Femur (tissue), 1 donor: ENCODE measurements at regions not wholly inside any gene's neighbourhood (a gene's known extent, or its start where the extent isn't known, plus 50 kb on each side); places are given as distances from the start of the nearest gene placed in this dataset.

Experiments used
- DNase-seq: peaks from one replicate; pipeline ENCODE4 v3.0.0-alpha.2; 2017

GRCh38 chr2:164288235-164288634 lies 333.0 kb downstream of the GRB14 start:
- DNase-seq: no peak

GRCh38 chr2:164287056-164287455 lies 334.2 kb downstream of the GRB14 start:
- no peak for DNase-seq

- no peak for DNase-seq
Observed at GRCh38 chr2:164285576-164285975, 335.7 kb downstream of the GRB14 start.

- DNase-seq: no peak
Observed at GRCh38 chr2:164281896-164282295, 339.4 kb downstream of the GRB14 start.

GRCh38 chr2:164275659-164276058 lies 345.6 kb downstream of the GRB14 start:
- no peak for DNase-seq

- DNase-seq: no peak
Observed at GRCh38 chr2:164260506-164260905, 360.8 kb downstream of the GRB14 start.

- DNase-seq: no peak
Observed at GRCh38 chr2:164257742-164258141, 363.5 kb downstream of the GRB14 start.

GRCh38 chr2:164252568-164253287 lies 368.6 kb downstream of the GRB14 start:
- DNase-seq: no peak

- no peak for DNase-seq
Observed at GRCh38 chr2:164243315-164243714, 378.0 kb downstream of the GRB14 start.

GRCh38 chr2:164242409-164242808 lies 378.9 kb downstream of the GRB14 start:
- no peak for DNase-seq

GRCh38 chr2:164234074-164234473 lies 387.2 kb downstream of the GRB14 start:
- no peak for DNase-seq

GRCh38 chr2:164224007-164224406 lies 397.3 kb downstream of the GRB14 start:
- no peak for DNase-seq

- no peak for DNase-seq
Observed at GRCh38 chr2:164221473-164221872, 399.8 kb downstream of the GRB14 start.

- no peak for DNase-seq
Observed at GRCh38 chr2:164220265-164220664, 401.0 kb downstream of the GRB14 start.

GRCh38 chr2:164213916-164214315 lies 407.4 kb downstream of the GRB14 start:
- no peak for DNase-seq

- no peak for DNase-seq
Observed at GRCh38 chr2:164205347-164205746, 415.9 kb downstream of the GRB14 start.

- no peak for DNase-seq
Observed at GRCh38 chr2:164203131-164203530, 418.2 kb downstream of the GRB14 start.

GRCh38 chr2:164198256-164198655 lies 423.0 kb downstream of the GRB14 start:
- DNase-seq: no peak

GRCh38 chr2:164190700-164191099 lies 430.6 kb downstream of the GRB14 start:
- no peak for DNase-seq

GRCh38 chr2:164189851-164190250 lies 431.4 kb downstream of the GRB14 start:
- DNase-seq: no peak

GRCh38 chr2:164187121-164187520 lies 434.2 kb downstream of the GRB14 start:
- no peak for DNase-seq

- DNase-seq: no peak
Observed at GRCh38 chr2:164186591-164186990, 434.7 kb downstream of the GRB14 start.

GRCh38 chr2:164182116-164182627 lies 439.1 kb downstream of the GRB14 start:
- DNase-seq: no peak

GRCh38 chr2:164178835-164179465 lies 442.3 kb downstream of the GRB14 start:
- no peak for DNase-seq

GRCh38 chr2:164164602-164165001 lies 428.8 kb upstream of the FIGN start:
- no peak for DNase-seq
